OCI-LY1 (cell line): ENCODE measurements at regions not wholly inside any gene's neighbourhood (a gene's known extent, or its start where the extent isn't known, plus 50 kb on each side); places are given as distances from the start of the nearest gene placed in this dataset.

Experiments used
- CTCF ChIP-seq: fragments of 200-600 bp; sonication (generic), shearing (Covaris generic); IDR thresholded peaks from 2 replicates; pipeline ENCODE4 v1.5.1; 2017; ENCODE audit warnings: mild to moderate bottlenecking, antibody characterized with exemption, low read length, moderate library complexity, mixed read lengths
- EZH2 ChIP-seq: fragments of 200-600 bp; sonication (generic), shearing (Covaris generic); IDR thresholded peaks from 2 replicates; pipeline ENCODE4 v1.8.0; 2017; ENCODE audit warnings: borderline replicate concordance, mixed run types, mild to moderate bottlenecking, antibody characterized with exemption, low read length, moderate library complexity, mixed read lengths

- no peak for TF ChIP-seq CTCF
- no peak for TF ChIP-seq EZH2
These were observed 105.7 kb upstream of the PLEKHG7 start for GRCh38 chr12:92597118-92597517.
